Stimulated activated CD4-positive, alpha-beta T cell treated with anti-CD3 and anti-CD28 coated beads, Interleukin-2, amount 100 ng/mL, for 24 hours (primary cell): ENCODE measurements at regions not wholly inside any gene's neighbourhood (a gene's known extent, or its start where the extent isn't known, plus 50 kb on each side); places are given as distances from the start of the nearest gene placed in this dataset.

Experiments
- DNase-seq, 2 donors: peaks; one replicate each; pipeline ENCODE4 v3.0.0-alpha.2; 2020

GRCh38 chr11:37699644-37700043 lies 1101.6 kb upstream of the RAG2 start:
- DNase-seq: no peak

GRCh38 chr11:37695283-37695682 lies 1097.2 kb upstream of the RAG2 start:
- no peak for DNase-seq

GRCh38 chr11:37689951-37690350 lies 1091.9 kb upstream of the RAG2 start:
- no peak for DNase-seq

- DNase-seq: no peak
Observed at GRCh38 chr11:37688456-37688855, 1090.4 kb upstream of the RAG2 start.

- DNase-seq: no peak
Observed at GRCh38 chr11:37687130-37687529, 1089.1 kb upstream of the RAG2 start.

GRCh38 chr11:37671321-37671720 lies 1073.3 kb upstream of the RAG2 start:
- no peak for DNase-seq

- DNase-seq: no peak
Observed at GRCh38 chr11:37666960-37667359, 1068.9 kb upstream of the RAG2 start.

GRCh38 chr11:37657645-37658044 lies 1059.6 kb upstream of the RAG2 start:
- no peak for DNase-seq

GRCh38 chr11:37647767-37648166 lies 1049.7 kb upstream of the RAG2 start:
- DNase-seq: no peak

- DNase-seq: no peak
Observed at GRCh38 chr11:37643968-37644367, 1045.9 kb upstream of the RAG2 start.

GRCh38 chr11:37642296-37642695 lies 1044.3 kb upstream of the RAG2 start:
- no peak for DNase-seq

- DNase-seq: no peak
Observed at GRCh38 chr11:37632748-37633147, 1034.7 kb upstream of the RAG2 start.

GRCh38 chr11:37630866-37631265 lies 1032.8 kb upstream of the RAG2 start:
- DNase-seq: no peak

- DNase-seq: no peak
Observed at GRCh38 chr11:37623778-37624177, 1025.7 kb upstream of the RAG2 start.

GRCh38 chr11:37621662-37622061 lies 1023.6 kb upstream of the RAG2 start:
- no peak for DNase-seq

- no peak for DNase-seq
Observed at GRCh38 chr11:37616291-37616690, 1018.3 kb upstream of the RAG2 start.

- DNase-seq: no peak
Observed at GRCh38 chr11:37613031-37613430, 1015.0 kb upstream of the RAG2 start.

GRCh38 chr11:37612146-37612545 lies 1014.1 kb upstream of the RAG2 start:
- no peak for DNase-seq

GRCh38 chr11:37605229-37605628 lies 1007.2 kb upstream of the RAG2 start:
- no peak for DNase-seq

GRCh38 chr11:37598381-37598780 lies 1000.3 kb upstream of the RAG2 start:
- DNase-seq: no peak

GRCh38 chr11:37597776-37598175 lies 999.7 kb upstream of the RAG2 start:
- DNase-seq: no peak

GRCh38 chr11:37595845-37596244 lies 997.8 kb upstream of the RAG2 start:
- no peak for DNase-seq

- no peak for DNase-seq
Observed at GRCh38 chr11:37574361-37574760, 976.3 kb upstream of the RAG2 start.

GRCh38 chr11:37572491-37573171 lies 974.6 kb upstream of the RAG2 start:
- no peak for DNase-seq

GRCh38 chr11:37571246-37571645 lies 973.2 kb upstream of the RAG2 start:
- DNase-seq: no peak

- no peak for DNase-seq
Observed at GRCh38 chr11:37560991-37561390, 963.0 kb upstream of the RAG2 start.
